ENCODE measurements at regions not wholly inside any gene's neighbourhood (a gene's known extent, or its start where the extent isn't known, plus 50 kb on each side); places are given as distances from the start of the nearest gene placed in this dataset.

DNA sequence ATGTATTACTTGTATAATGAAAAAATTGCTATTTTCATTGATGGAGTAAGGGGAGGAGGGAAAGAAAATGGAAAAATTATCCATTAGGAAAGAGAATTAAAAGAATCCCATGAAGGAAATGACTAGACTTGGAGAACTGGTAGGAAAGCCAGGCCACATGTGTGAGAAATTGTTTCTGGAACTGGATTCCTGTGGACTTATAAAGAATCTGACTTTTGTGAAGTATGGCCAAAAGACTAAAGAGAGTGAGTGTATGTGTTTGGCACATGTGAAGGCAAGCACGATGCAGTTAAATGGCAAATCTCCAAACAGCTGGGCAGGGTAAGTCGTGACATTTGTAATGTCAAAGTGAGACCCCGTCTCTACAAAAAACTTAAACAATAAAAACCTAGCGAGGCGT, 89.4 kb downstream of the MTX3 start:
- TF ChIP-seq FOSL1 (IDR thresholded peaks at IDR 0.05; ENCODE audit: low read depth) (no peak), EZH2 (IDR thresholded peaks at IDR 0.05) (no peak), SIN3A (IDR thresholded peaks at IDR 0.05; ENCODE audit: low read depth) (no peak), POLR2AphosphoS5 (IDR thresholded peaks at IDR 0.05; ENCODE audit: low read depth, low read length) (no peak), ZFX (IDR thresholded peaks at IDR 0.05) (no peak), POLR2A (IDR thresholded peaks at IDR 0.05; ENCODE audit: borderline replicate concordance, extremely low read depth, insufficient read depth, insufficient read length) (no peak), YY1 (IDR thresholded peaks at IDR 0.05; ENCODE audit: extremely low read depth, insufficient replicate concordance, low read depth, low read length) (no peak), ELF1 (IDR thresholded peaks at IDR 0.05; ENCODE audit: borderline replicate concordance, low read depth) (no peak), RAD21 (IDR thresholded peaks at IDR 0.05; ENCODE audit: low read depth) (no peak), EZH2phosphoT487 (IDR thresholded peaks at IDR 0.05; ENCODE audit: borderline replicate concordance) (no peak)
- TF ChIP-seq, protein P1, sequence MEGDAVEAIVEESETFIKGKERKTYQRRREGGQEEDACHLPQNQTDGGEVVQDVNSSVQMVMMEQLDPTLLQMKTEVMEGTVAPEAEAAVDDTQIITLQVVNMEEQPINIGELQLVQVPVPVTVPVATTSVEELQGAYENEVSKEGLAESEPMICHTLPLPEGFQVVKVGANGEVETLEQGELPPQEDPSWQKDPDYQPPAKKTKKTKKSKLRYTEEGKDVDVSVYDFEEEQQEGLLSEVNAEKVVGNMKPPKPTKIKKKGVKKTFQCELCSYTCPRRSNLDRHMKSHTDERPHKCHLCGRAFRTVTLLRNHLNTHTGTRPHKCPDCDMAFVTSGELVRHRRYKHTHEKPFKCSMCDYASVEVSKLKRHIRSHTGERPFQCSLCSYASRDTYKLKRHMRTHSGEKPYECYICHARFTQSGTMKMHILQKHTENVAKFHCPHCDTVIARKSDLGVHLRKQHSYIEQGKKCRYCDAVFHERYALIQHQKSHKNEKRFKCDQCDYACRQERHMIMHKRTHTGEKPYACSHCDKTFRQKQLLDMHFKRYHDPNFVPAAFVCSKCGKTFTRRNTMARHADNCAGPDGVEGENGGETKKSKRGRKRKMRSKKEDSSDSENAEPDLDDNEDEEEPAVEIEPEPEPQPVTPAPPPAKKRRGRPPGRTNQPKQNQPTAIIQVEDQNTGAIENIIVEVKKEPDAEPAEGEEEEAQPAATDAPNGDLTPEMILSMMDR (IDR thresholded peaks at IDR 0.05 in 2 of 3, conservative IDR thresholded peaks at IDR 0.05 in 1 of 3; ENCODE audit: borderline replicate concordance in 1 of 3, insufficient read depth in 1 of 3, low read depth in 2 of 3, low read length in 2 of 3) = no peak
- TF ChIP-seq, protein P2, sequence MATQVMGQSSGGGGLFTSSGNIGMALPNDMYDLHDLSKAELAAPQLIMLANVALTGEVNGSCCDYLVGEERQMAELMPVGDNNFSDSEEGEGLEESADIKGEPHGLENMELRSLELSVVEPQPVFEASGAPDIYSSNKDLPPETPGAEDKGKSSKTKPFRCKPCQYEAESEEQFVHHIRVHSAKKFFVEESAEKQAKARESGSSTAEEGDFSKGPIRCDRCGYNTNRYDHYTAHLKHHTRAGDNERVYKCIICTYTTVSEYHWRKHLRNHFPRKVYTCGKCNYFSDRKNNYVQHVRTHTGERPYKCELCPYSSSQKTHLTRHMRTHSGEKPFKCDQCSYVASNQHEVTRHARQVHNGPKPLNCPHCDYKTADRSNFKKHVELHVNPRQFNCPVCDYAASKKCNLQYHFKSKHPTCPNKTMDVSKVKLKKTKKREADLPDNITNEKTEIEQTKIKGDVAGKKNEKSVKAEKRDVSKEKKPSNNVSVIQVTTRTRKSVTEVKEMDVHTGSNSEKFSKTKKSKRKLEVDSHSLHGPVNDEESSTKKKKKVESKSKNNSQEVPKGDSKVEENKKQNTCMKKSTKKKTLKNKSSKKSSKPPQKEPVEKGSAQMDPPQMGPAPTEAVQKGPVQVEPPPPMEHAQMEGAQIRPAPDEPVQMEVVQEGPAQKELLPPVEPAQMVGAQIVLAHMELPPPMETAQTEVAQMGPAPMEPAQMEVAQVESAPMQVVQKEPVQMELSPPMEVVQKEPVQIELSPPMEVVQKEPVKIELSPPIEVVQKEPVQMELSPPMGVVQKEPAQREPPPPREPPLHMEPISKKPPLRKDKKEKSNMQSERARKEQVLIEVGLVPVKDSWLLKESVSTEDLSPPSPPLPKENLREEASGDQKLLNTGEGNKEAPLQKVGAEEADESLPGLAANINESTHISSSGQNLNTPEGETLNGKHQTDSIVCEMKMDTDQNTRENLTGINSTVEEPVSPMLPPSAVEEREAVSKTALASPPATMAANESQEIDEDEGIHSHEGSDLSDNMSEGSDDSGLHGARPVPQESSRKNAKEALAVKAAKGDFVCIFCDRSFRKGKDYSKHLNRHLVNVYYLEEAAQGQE (IDR thresholded peaks at IDR 0.05; ENCODE audit: low read depth) = no peak
- TF ChIP-seq, protein P3, sequence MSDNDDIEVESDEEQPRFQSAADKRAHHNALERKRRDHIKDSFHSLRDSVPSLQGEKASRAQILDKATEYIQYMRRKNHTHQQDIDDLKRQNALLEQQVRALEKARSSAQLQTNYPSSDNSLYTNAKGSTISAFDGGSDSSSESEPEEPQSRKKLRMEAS (IDR thresholded peaks at IDR 0.05) = no peak
- TF ChIP-seq, protein P4, sequence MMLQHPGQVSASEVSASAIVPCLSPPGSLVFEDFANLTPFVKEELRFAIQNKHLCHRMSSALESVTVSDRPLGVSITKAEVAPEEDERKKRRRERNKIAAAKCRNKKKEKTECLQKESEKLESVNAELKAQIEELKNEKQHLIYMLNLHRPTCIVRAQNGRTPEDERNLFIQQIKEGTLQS (IDR thresholded peaks at IDR 0.05) = no peak
